ENCODE measurements at regions not wholly inside any gene's neighbourhood (a gene's known extent, or its start where the extent isn't known, plus 50 kb on each side); places are given as distances from the start of the nearest gene placed in this dataset.

DNA sequence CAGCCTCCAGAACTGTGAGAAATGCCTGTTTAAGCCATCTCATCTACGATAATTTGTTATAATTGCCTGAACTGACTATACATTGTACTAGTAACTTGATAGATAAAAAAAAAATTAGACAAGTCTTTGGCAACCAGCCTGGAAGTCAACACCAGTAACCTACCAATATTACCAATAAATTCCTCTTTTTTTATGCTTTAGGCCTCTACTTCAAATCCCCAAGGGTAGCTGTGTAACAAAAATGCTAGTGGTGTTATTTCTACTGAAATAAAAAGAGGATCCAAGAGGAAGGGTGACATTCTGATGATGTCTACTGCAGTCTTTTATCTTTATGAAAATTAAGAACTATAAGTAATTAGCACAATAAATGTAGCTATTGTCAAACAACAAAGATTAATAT, 151.7 kb upstream of the SAMSN1 start:
- BruUV-seq (replicated peaks): no TSS peak
- no peak overlapping the region for H3K4me3 ChIP-seq
- no peaks in the 10 kb centered on the region for H3K27me3 ChIP-seq (ENCODE audit: control insufficient read depth in 2 of 2, insufficient read depth in 2 of 2, low read length in 2 of 2)
- FAIRE-seq: no peak
- no peak for DNase-seq (ENCODE audit: extremely low read depth in 1 of 4, low spot score in 3 of 4)
- H3K4me1 ChIP-seq (replicated peaks in 1 of 2; ENCODE audit: control insufficient read depth in 2 of 2, insufficient read depth in 2 of 2, low read length in 2 of 2): 0 out of 5 replicates have a peak, but pooled peaks cover 2 to 3% of the 10 kb centered on the region in 2 experiments
- no peaks in the 10 kb centered on the region for H3K36me3 ChIP-seq (ENCODE audit: control insufficient read depth, insufficient read depth, low read length)
- ChIA-PET POLR2A (no interaction called here), CTCF (ENCODE audit: low intra/inter-chr PET ratio) (no interaction called here)
- H3K4me2 ChIP-seq (ENCODE audit: insufficient read depth, low read length): no peak overlapping the region
- no peaks in the 10 kb centered on the region for H3K79me2 ChIP-seq (ENCODE audit: control insufficient read depth, insufficient read depth, low read length)
- WGBS (ENCODE audit: insufficient coverage, low coverage, missing lambda C conversion rate): 75% methylated on average over 1 of the region's 1 CpG
- no peak overlapping the region for H2AFZ ChIP-seq (ENCODE audit: low read depth, low read length)
- in situ Hi-C loops (cut with MboI): no loop called here
- TF ChIP-seq SNRNP70 (optimal IDR thresholded peaks at IDR 0.05; ENCODE audit: low read depth, low read length) (no peak), ZNF347 (CRISPR knock-in tag; IDR thresholded peaks at IDR 0.05; ENCODE audit: low read depth) (no peak), YY1 (IDR thresholded peaks at IDR 0.05; ENCODE audit: borderline replicate concordance in 1 of 3, control insufficient read depth in 1 of 3, extremely low read depth in 1 of 3, insufficient read depth in 3 of 3, insufficient read length in 1 of 3, insufficient replicate concordance in 2 of 3, low read depth in 1 of 3, low read length in 2 of 3) (no peak), NR2F6 (CRISPR knock-in tag; IDR thresholded peaks at IDR 0.05) (no peak), MCM2 (IDR thresholded peaks at IDR 0.05; ENCODE audit: low read depth) (no peak), YBX1 (IDR thresholded peaks at IDR 0.05) (no peak), NCOR1 (IDR thresholded peaks at IDR 0.05) (no peak), OTX1 (CRISPR knock-in tag; IDR thresholded peaks at IDR 0.05) (no peak), XRCC5 (IDR thresholded peaks at IDR 0.05; ENCODE audit: low read depth, low read length) (no peak)
- TF ChIP-seq, protein P1, sequence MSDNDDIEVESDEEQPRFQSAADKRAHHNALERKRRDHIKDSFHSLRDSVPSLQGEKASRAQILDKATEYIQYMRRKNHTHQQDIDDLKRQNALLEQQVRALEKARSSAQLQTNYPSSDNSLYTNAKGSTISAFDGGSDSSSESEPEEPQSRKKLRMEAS (CRISPR knock-in tag; IDR thresholded peaks at IDR 0.05): no peak
- no peak overlapping the region for H3K27ac ChIP-seq (ENCODE audit: extremely low read depth, low read depth, low read length)
- H3K9me1 ChIP-seq (ENCODE audit: control insufficient read depth, insufficient read depth, low read length): no peaks in the 10 kb centered on the region
- ATAC-seq: no peak
- H4K20me1 ChIP-seq (replicated peaks; ENCODE audit: control insufficient read depth, insufficient read depth, low read length): no peaks in the 10 kb centered on the region
- intact Hi-C loops (cut with micrococcal nuclease): no loop called here
- no peaks in the 10 kb centered on the region for H3K9me3 ChIP-seq (replicated peaks; ENCODE audit: control insufficient read depth, insufficient read depth, low read depth, low read length)
- H3K9ac ChIP-seq (ENCODE audit: insufficient read depth in 1 of 2, low read depth in 2 of 2, low read length in 2 of 2): no peak overlapping the region

Measured in K562 (cell line).